HG02763 (cell line): ENCODE measurements at regions not wholly inside any gene's neighbourhood (a gene's known extent, or its start where the extent isn't known, plus 50 kb on each side); places are given as distances from the start of the nearest gene placed in this dataset.
"Not testable (repeated sequence)": the region's sequence is repeated elsewhere in the genome, so short reads cannot be mapped to it uniquely, and the experiment has no call there.

Experiments used
- ATAC-seq: cut with Tn5 transposase; IDR thresholded peaks from one replicate; pipeline ENCODE4 v1.9.1; 2021; ENCODE audit warnings: mild to moderate bottlenecking, moderate library complexity; ENCODE audit not compliant: unreplicated experiment

DNA sequence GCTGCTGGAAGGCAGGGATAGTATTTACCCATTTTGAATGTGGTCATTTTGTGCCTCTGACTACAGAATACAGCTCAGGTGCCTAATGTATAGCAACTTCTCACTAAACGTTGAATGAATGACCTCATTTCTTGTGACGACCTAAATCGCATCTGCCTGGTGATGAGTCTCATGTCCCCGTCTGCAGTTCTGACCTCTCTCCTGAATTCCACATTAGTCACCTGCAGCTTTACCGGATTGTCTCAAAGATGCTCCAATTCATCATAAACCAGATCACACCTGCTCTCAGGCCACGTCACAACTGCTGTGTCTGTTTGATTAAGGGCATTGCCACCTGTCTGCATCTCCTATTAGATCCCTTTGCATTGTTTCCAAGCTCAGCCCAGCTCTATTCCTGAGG, 133.6 kb upstream of the MYT1L start:
- ATAC-seq: no peak

DNA sequence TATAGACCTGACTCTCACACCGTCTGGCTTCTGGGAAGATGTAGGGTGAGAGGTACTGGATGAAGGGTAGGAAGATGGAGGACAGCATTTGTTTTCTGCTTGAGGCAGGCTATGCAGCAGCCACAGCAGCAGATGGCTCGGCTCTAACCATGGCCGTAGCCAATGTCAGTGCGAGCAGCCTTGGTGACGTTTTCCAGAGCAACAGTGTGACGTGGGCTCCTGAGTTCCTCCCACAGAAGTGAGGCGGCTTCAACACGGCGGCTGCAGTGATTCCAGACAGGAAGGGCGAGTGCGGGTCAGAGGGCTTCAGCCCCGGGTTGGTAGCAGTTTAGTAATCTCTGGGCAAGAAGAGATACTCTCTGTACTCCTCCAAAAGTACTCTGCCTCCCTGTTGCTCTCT, 133.0 kb upstream of the MYT1L start:
- no peak for ATAC-seq

DNA sequence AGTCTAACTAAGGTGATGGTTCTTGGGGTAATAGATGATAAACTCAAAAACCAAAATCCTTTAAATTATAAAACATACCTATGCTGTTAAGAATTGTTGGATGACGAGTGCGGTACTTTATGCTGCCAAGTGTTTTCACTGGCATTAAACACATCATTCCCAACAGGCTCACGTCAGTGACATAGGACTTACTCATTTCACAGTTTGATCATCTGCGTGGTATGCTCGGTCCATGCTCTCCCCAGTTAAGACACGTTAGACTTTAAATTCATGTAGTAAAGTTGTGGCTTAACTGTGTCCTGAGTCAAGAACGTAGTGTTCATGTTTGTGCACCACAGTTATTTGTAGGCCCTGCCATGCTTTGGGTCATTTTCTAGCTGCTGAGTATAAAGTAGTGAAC, 125.6 kb upstream of the MYT1L start:
- no peak for ATAC-seq

DNA sequence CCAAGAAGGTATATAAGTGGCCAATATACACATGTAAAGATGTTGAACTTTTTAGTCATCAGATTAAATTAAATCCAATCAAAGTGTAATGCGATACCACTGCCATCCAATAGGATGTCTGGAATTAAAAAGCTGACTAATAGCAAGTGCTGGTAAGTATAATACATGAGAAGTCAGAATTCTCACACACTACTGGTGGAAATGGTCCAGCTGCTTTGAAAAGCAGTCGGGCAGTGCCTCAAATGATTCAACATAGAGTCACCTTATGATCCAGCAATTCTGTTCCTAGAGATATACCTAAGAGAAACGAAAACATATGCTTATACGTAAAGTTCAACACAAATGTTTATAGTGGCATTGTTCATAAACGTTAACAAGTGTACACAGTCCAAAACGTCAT, 124.1 kb upstream of the MYT1L start:
- ATAC-seq: no peak

DNA sequence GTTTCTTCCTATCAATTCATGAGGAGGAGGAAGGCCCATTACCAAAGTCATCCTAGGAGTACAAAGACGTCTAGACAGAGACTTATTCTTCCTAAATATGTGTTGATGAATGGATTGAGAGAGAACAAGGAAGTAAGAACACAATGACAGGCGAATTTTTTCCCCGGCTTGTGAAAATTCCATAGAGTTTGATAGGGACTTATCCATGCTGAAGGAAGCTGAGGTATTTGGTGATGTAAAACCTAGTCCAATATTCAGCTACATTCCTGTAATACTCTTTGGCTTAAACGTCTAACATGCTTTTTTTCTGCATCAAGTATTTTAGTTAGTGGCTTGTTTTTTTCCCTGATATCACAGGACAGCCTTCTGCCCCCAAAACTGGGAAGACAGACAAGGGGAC, 121.9 kb upstream of the MYT1L start:
- ATAC-seq: no peak

DNA sequence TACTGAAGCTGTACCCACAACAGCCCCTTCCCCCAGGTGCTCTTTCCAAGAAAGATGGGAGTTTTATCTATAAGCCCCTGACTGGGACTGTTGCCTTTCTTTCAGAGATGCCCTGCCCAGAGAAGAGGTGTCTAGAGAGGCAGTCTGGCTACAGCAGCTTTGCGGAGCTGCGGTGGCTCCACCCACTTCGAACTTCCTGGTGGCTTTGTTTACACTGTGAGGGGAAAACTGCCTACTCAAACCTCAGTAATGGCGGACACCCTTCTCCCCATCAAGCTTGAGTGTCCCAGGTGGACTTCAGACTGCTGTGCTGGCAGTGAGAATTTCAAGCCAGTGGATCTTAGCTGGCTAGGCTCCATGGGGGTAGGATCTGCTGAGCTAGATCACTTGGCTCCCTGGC, 120.2 kb upstream of the MYT1L start:
- ATAC-seq: not testable (repeated sequence)

DNA sequence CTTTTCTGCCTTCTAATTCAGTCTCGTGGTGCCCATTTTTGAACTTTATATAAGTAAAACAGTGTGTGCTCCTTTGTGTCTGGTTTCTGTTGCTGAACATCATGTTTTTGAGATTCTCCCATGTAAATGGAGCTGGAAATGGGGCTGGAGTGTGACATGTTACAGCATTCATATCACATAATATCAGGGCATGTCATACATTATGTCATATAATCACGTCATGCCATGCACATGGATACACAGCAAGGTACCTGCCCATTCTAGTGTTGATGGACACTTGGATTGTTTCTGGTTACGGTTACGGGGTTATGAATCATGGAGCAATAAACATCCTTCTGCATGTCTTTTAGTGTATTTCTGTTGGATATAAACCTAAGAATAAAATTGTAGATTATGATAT, 117.1 kb upstream of the MYT1L start:
- no peak for ATAC-seq

DNA sequence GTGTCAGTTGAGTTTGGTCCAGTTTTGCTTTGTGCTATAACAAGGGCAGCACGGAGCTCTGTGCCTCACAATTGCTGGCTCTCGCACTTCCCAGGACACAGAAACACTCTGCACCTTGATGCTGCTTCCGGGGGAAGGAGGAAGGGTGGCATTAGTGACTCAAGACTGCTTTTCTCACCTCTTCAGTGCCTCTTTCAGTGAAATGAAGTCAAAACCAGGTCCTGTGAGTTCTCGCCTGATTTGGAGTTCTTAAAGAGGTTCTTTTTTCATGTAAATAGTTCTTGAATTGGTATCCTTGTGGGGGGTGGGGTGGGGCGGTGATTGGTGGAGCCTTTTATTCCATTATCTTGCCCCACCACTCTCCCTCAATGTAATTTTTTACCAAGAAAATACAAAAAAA, 91.5 kb upstream of the MYT1L start:
- ATAC-seq: no peak

DNA sequence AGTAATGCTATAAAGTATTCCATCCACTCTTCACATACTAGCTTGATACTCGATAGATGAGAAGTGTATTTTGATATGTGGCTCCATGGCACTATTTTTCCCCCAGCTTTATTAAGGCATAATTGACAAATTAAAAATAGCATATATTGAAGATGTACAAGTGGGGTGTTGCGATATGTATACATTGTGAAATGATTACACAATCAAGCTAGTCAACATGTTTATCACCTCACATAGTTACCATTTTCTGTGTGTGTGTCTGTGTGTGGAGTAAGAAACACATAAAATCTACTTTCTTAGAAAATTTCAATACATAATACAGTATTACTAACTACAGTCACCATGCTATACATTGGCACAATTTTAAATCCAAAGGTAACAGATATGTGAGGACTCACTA, 82.5 kb upstream of the MYT1L start:
- no peak for ATAC-seq

DNA sequence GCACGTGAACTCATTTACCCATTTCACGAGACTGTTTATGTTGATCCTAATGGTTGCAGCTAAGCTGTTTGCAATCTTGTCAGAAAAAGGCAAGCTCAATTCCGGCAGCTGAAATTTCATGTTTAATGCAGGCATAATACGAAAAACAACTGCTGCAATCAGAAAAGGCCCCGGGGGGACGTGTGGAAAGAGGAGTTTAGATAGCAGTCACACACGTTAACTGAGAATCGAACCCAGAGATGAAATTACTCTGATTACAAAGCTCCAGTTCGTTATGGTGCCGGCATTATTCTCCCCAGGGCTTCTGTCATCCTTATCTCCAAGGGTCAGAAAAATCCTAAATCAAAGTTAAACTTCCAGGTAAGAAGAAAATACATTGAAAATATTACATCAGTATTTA, 79.9 kb upstream of the MYT1L start:
- no peak for ATAC-seq

DNA sequence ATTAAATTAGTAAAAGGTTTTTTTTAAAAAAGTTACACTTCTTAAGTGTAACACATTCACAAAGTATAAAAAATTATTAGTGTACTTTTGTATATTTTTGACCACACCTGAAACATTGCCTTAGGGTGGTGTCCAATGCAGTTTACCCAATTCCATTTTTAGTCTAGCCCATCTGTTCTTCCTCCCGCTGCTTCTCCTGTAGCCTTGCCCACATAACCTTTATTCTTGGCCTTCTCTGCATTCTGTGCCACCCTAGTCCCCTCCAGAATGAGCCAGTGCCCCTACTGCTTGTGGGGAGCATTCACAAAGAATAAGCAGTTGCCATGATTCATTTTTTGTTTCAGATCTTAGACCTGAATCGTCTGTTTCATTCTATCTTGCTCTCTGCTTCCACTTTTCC, 78.4 kb upstream of the MYT1L start:
- ATAC-seq: no peak

DNA sequence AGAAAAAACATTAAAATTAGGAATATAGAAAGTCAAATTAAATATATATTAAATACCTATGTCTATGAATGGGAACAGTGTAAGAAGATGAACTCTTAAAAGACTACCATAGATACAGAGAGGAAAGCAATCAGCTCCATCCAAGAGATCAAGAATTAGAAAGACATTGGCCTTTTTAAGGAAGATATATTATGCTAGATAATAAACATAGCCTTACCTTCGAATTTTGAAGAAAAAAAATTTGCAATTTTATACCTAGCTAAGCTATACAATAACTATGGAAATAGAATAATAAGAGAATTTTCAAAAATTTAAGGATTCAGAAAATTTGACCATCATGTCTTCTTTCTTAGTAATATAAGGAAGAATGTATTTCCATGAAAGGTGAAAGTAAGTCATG, 74.7 kb upstream of the MYT1L start:
- no peak for ATAC-seq

DNA sequence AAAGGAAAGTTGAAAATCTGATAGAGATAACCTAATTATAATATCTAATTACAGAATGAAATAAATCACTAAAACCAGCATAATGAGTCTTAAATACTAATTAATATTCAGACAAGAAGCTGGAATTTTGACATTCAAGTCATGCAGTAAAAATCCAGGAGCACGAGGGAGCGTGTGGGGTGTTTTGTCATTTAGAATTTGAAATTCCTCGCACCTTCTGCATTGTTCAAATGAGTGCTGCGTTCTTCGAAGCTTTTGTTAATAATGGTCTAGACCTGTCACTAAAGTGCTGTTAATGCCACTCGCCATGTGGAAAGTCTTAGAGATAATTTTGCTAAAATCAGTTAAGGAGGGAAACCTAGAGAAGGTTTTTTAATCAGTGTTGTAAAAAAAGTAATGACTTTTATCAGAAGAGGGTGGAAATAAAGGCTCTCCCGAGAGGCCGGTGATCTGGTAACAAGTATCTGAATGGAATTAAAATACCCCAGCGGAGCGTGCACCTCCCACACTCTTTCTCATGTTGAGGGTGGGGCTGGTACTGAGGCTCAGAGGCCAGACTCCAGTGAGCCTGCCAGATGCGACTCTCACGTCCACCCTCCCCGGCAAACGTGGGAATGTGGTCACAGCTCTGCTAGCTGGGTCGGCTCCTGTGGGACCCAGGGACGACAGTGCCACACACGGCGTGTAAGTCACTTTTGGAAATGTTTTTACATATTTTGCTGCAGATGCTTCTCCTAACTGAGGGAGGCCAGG, 69.4 kb upstream of the MYT1L start:
- no peak for ATAC-seq

DNA sequence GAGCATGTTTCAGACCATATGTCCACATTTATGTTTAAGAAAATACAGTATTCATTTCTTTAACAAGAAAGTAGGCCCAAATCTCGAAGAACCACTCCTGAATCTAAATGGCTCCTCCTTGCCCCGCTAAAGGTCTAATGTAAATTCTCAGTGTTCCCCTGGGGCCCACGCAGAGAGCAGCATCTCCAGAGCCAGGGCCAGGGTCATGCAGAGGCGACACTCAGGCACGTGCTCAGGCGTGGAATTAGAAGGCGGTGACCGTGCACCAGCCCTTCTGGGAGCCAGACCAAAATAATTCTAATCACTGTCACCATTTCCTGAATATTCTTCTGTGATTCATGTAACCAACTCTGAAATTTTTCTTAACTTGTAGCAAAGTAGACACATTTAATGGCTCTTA, 68.3 kb upstream of the MYT1L start:
- no peak for ATAC-seq

DNA sequence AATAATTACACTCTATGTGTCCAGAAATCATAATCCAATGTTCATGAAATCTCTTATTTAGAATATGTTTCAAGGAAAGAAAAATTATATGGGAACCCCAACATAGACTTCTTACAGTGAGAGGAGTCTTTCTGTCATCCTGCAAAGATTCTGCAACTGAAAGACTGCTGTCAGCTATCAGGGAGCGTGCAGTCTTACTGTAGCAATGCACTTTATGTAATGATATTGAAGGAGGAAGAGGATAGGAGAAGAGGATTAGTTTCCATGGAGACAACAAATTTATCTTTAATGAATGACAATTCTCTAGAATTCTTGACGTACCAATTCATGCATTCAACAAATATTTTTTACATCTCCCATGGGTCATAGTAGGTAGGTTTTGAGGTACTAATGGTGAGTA, 61.3 kb upstream of the MYT1L start:
- no peak for ATAC-seq

DNA sequence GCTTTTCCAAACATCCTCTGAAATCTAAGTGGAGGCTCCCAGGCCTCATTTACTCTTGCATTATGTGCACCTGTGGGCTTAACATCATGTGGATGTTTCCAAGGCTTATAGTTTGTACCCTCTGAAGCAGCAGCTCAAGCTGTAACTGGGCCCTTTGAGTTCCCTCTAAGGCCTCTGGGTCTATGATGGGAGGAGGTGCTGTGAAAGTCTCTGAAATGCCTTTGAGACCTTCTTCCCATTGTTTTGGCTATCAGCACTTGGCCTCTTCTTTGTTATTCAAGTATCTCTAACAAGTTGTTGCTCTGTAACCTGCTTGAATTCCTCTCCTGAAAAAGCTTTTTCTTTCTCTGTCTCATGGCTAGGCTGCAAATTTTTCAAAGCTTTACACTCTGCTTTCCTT, 58.1 kb upstream of the MYT1L start:
- ATAC-seq: no peak
